Endothelial cell of umbilical vein (primary cell): ENCODE measurements at regions not wholly inside any gene's neighbourhood (a gene's known extent, or its start where the extent isn't known, plus 50 kb on each side); places are given as distances from the start of the nearest gene placed in this dataset.

Experiments used
- BruUV-seq: library from RNA; stranded (reverse); fragments of 400-500 nt; replicated peaks from 2 replicates; lab custom pipeline; 2021; lab: Mats Ljungman, UMichigan
- CTCF ChIA-PET: fragments of 300-600, 350-600 bp; sonication (Branson Sonifier 250); formaldehyde crosslinking; loops from one replicate; lab custom pipeline; 2021; ENCODE audit warnings: antibody characterized with exemption, inconsistent platforms; lab: Charles Lee
- POLR2A ChIA-PET: fragments of 300-600, 350-600 bp; sonication (Branson Sonifier 250); formaldehyde crosslinking; loops from one replicate; lab custom pipeline; 2021; ENCODE audit warnings: antibody characterized with exemption, inconsistent platforms; lab: Charles Lee
- DNase-seq: peaks from one replicate; pipeline ENCODE4 v3.0.0-alpha.2; 2011; ENCODE audit warnings: low read depth, low spot score
- FAIRE-seq: peaks from 2 replicates; lab custom pipeline; 2011; peaks lifted over from hg19 to GRCh38; lab: Jason Lieb, UNC
- H2AFZ ChIP-seq: 2 replicates; pipeline ENCODE4 v1.6.0; 2012; ENCODE audit warnings: low read depth, low read length, control low read depth, inconsistent platforms
- H3K27ac ChIP-seq: 2 replicates; pipeline ENCODE4 v1.5.1; 2011; ENCODE audit warnings: low read depth, mild to moderate bottlenecking, control low read depth, low read length, moderate library complexity; ENCODE audit not compliant: insufficient read depth
- H3K27me3 ChIP-seq, 2 experiments: 2 replicates each; pipeline versions ENCODE4 v1.6.0 to v1.6.1; 2011; ENCODE audit warnings: low read length in 2 of 2, mixed read lengths in 1 of 2; ENCODE audit not compliant: control insufficient read depth in 2 of 2, insufficient read depth in 2 of 2
- H3K36me3 ChIP-seq, 2 experiments: 2 replicates in 1 of 2; 3 replicates in 1 of 2; pipeline ENCODE4 v1.5.1; 2011; ENCODE audit warnings: low read length in 2 of 2, mild to moderate bottlenecking in 1 of 2, moderate library complexity in 1 of 2; ENCODE audit not compliant: control insufficient read depth in 2 of 2, insufficient read depth in 2 of 2; ENCODE audit errors: extremely low read depth in 1 of 2
- H3K4me1 ChIP-seq: 3 replicates; pipeline ENCODE4 v1.5.1; 2011; ENCODE audit warnings: mild to moderate bottlenecking, low read length; ENCODE audit not compliant: control insufficient read depth, insufficient read depth; ENCODE audit errors: extremely low read depth
- H3K4me2 ChIP-seq: 2 replicates; pipeline ENCODE4 v1.6.1; 2011; ENCODE audit warnings: low read length, control low read depth, mixed read lengths; ENCODE audit not compliant: insufficient read depth
- H3K4me3 ChIP-seq, 3 experiments: fragments of 200-600 bp in 1 of 3; sonication (generic), shearing (Covaris generic) in 1 of 3; replicated peaks in 1 of 3; 2 replicates each; pipeline ENCODE4 v1.5.1; 2011 to 2016; ENCODE audit warnings: control low read depth in 3 of 3, low read length in 3 of 3, mild to moderate bottlenecking in 2 of 3, inconsistent platforms in 1 of 3, low read depth in 1 of 3, moderate library complexity in 1 of 3; ENCODE audit not compliant: insufficient read depth in 1 of 3
- H3K79me2 ChIP-seq: 2 replicates; pipeline ENCODE4 v1.6.0; 2012; ENCODE audit warnings: low read length, inconsistent platforms; ENCODE audit not compliant: control insufficient read depth, insufficient read depth
- H3K9ac ChIP-seq: replicated peaks from 2 replicates; pipeline ENCODE3; 2011; ENCODE audit warnings: low read length, control low read depth; ENCODE audit not compliant: insufficient read depth; ENCODE audit errors: extremely low read depth
- H3K9me1 ChIP-seq: replicated peaks from 3 replicates; pipeline ENCODE4 v1.6.0; 2011; ENCODE audit warnings: mild to moderate bottlenecking, low read length; ENCODE audit not compliant: control insufficient read depth, insufficient read depth; ENCODE audit errors: extremely low read depth
- H3K9me3 ChIP-seq: replicated peaks from 2 replicates; pipeline ENCODE4 v1.5.1; 2012; ENCODE audit warnings: low read length, inconsistent platforms; ENCODE audit not compliant: control insufficient read depth, insufficient read depth
- H4K20me1 ChIP-seq: replicated peaks from 2 replicates; pipeline ENCODE3; 2011; ENCODE audit warnings: mild to moderate bottlenecking, low read length; ENCODE audit not compliant: control insufficient read depth, insufficient read depth; ENCODE audit errors: extremely low read depth
- CTCF ChIP-seq, 2 donors: IDR thresholded peaks; 1 replicate in 1 of 2; 2 replicates in 1 of 2; pipeline ENCODE4 v1.5.1; 2011; ENCODE audit warnings: low read length in 2 of 2, mild to moderate bottlenecking in 2 of 2, moderate library complexity in 2 of 2, control low read depth in 1 of 2, inconsistent platforms in 1 of 2, low read depth in 1 of 2; ENCODE audit not compliant: insufficient read depth in 1 of 2; ENCODE audit errors: extremely low read depth in 1 of 2
- EZH2 ChIP-seq: IDR thresholded peaks from 2 replicates; pipeline ENCODE4 v1.6.1; 2012; ENCODE audit warnings: borderline replicate concordance, low read depth, mild to moderate bottlenecking, moderate library complexity, low read length, inconsistent platforms; ENCODE audit not compliant: severe bottlenecking
- FOS ChIP-seq: IDR thresholded peaks from 2 replicates; pipeline ENCODE4 v1.6.1; 2011; ENCODE audit warnings: mild to moderate bottlenecking, low read length, moderate library complexity, borderline replicate concordance; ENCODE audit not compliant: insufficient read depth
- GATA2 ChIP-seq: IDR thresholded peaks from 2 replicates; pipeline ENCODE4 v1.7.0; 2011; ENCODE audit warnings: low read depth, mild to moderate bottlenecking, moderate library complexity, mixed read lengths, low read length; ENCODE audit not compliant: insufficient read length, insufficient read depth
- JUN ChIP-seq: IDR thresholded peaks from 2 replicates; pipeline ENCODE4 v1.6.1; 2011; ENCODE audit warnings: borderline replicate concordance, low read depth; ENCODE audit not compliant: insufficient read length, insufficient read depth
- MAX ChIP-seq: IDR thresholded peaks from 2 replicates; pipeline ENCODE4 v1.6.1; 2011; ENCODE audit not compliant: insufficient read depth, insufficient read length
- MYC ChIP-seq: IDR thresholded peaks from one replicate; pipeline ENCODE4 v1.6.1; 2011; ENCODE audit warnings: mild to moderate bottlenecking, low read depth, low read length
- POLR2A ChIP-seq: IDR thresholded peaks from 2 replicates; pipeline ENCODE4 v1.6.1; 2012; ENCODE audit warnings: low read depth, mild to moderate bottlenecking, control low read depth, low read length
- POLR2AphosphoS5 ChIP-seq: IDR thresholded peaks from 2 replicates; pipeline ENCODE4 v1.6.1; 2012; ENCODE audit warnings: low read depth, mild to moderate bottlenecking, control low read depth, low read length, moderate library complexity; ENCODE audit not compliant: insufficient read depth
- dilution Hi-C: fragments of 300-500 bp; cut with MboI; formaldehyde crosslinking; loops from one replicate; pipeline ENCODE4 v1.15.0; 2019; ENCODE audit warnings: low sequenced_read_pairs; ENCODE audit not compliant: extremely low pct_ligation_motif_present
- intact Hi-C: fragments of 100-400 bp; cut with micrococcal nuclease; formaldehyde crosslinking; loops from one replicate; pipeline ENCODE4 v1.10.0; 2022

GRCh38 chr4:82284858-82285805 is 88.7 kb downstream of the HNRNPD start:
- ChIA-PET POLR2A (no interaction called here), CTCF (interaction anchor here (0.6 to 2.1 kb wide), 29 partner anchors 9 to 1513 kb away, joined by 3 to 23 read pairs (median 5); partner anchors contain the start of genes HNRNPD and RASGEF1B)
- FAIRE-seq (peak; percentile 98), DNase-seq (peak; percentile 99)
- dilution Hi-C loops (no loop called here), intact Hi-C loops (loop anchor here (1.0 kb wide), 1 partner anchor 75 kb away; no protein-coding TSS in a partner anchor)
- Histone ChIP-seq H3K9me3 (no peaks in the 10 kb centered on the region), H3K27me3 (peaks cover 13 to 16% of the 10 kb centered on the region in 2 experiments), H2AFZ (peak overlapping the region; percentile 72), H3K79me2 (no peaks in the 10 kb centered on the region), H3K4me3 (peak overlapping the region in 2 of 3 experiments; percentile 40 to 44), H3K9ac (no peak overlapping the region), H3K9me1 (no peaks in the 10 kb centered on the region), H4K20me1 (no peaks in the 10 kb centered on the region), H3K36me3 (no peaks in the 10 kb centered on the region), H3K27ac (no peak overlapping the region), H3K4me2 (peak overlapping the region; percentile 81), H3K4me1 (peaks cover 6% of the 10 kb centered on the region)
- no peak for TF ChIP-seq POLR2A
- TF ChIP-seq GATA2 = no peak
- TF ChIP-seq MYC = no peak
- peak; percentile 73 for TF ChIP-seq MAX
- TF ChIP-seq CTCF (IDR thresholded peaks at IDR 0.05; ENCODE audit: extremely low read depth in 1 of 2, insufficient read depth in 1 of 2, low read depth in 1 of 2, low read length in 2 of 2) = peak; percentile 69 to 90
- no peak for TF ChIP-seq JUN
- no peak for TF ChIP-seq POLR2AphosphoS5
- no peak for TF ChIP-seq EZH2
- no peak for TF ChIP-seq FOS
- BruUV-seq = no TSS peak
